Ishikawa (cell line): ENCODE measurements at regions not wholly inside any gene's neighbourhood (a gene's known extent, or its start where the extent isn't known, plus 50 kb on each side); places are given as distances from the start of the nearest gene placed in this dataset.

Source experiments
- CEBPB ChIP-seq: IDR thresholded peaks from 2 replicates; pipeline ENCODE4 v1.6.1; 2012
- CREB1 ChIP-seq: IDR thresholded peaks from 2 replicates; pipeline ENCODE4 v1.6.1; 2012; ENCODE audit warnings: low read depth
- EGR1 ChIP-seq: IDR thresholded peaks from 2 replicates; pipeline ENCODE4 v1.6.1; 2012
- EP300 ChIP-seq: IDR thresholded peaks from 2 replicates; pipeline ENCODE4 v1.6.1; 2012; ENCODE audit warnings: borderline replicate concordance
- FOXM1 ChIP-seq: IDR thresholded peaks from 2 replicates; pipeline ENCODE4 v1.6.1; 2012; ENCODE audit warnings: low read depth, borderline replicate concordance
- RAD21 ChIP-seq: IDR thresholded peaks from 2 replicates; pipeline ENCODE4 v1.6.1; 2012; ENCODE audit warnings: low read depth
- TAF1 ChIP-seq: IDR thresholded peaks from 2 replicates; pipeline ENCODE4 v1.6.1; 2012; ENCODE audit warnings: low read depth, mild to moderate bottlenecking
- TEAD4 ChIP-seq: IDR thresholded peaks from 2 replicates; pipeline ENCODE4 v1.6.1; 2012
- YY1 ChIP-seq: IDR thresholded peaks from 2 replicates; pipeline ENCODE4 v1.6.1; 2012; ENCODE audit warnings: low read depth
- ZBTB7A ChIP-seq: IDR thresholded peaks from 2 replicates; pipeline ENCODE4 v1.6.1; 2012; ENCODE audit warnings: low read depth
- TF ChIP-seq, protein P1 (sequence below): IDR thresholded peaks from 2 replicates; pipeline ENCODE4 v1.6.1; 2012
- TF ChIP-seq, protein P2 (sequence below): IDR thresholded peaks from 2 replicates; pipeline ENCODE4 v1.6.1; 2012
- TF ChIP-seq, protein P3 (sequence below): IDR thresholded peaks from 2 replicates; pipeline ENCODE4 v1.6.1; 2012; ENCODE audit warnings: low read depth, mild to moderate bottlenecking

DNA sequence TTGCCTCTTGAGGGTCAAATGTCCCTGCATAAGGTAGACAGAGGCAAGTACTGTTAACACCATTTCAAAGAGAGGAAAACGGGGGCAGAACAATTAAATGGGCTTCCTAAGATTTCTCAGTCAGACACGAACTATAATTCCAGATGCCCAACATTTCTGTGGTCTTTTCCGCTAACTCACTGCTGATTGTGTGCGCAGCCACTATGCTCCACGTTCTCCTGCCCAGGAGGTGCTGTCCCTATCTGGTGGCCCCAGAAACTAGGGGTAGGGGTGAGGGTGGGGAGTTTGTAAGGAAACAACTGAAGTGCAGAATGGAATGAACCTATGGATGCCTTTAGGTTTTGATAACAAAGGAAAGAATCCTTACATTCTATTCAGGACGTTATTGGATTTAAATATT lies 86.1 kb upstream of the BACH2 start:
- TF ChIP-seq EP300 (no peak), CREB1 (no peak), YY1 (no peak), RAD21 (no peak), CEBPB (no peak), FOXM1 (no peak), TAF1 (no peak), EGR1 (no peak), ZBTB7A (no peak), TEAD4 (no peak)
- TF ChIP-seq, protein P1, sequence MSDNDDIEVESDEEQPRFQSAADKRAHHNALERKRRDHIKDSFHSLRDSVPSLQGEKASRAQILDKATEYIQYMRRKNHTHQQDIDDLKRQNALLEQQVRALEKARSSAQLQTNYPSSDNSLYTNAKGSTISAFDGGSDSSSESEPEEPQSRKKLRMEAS: no peak
- TF ChIP-seq, protein P2, sequence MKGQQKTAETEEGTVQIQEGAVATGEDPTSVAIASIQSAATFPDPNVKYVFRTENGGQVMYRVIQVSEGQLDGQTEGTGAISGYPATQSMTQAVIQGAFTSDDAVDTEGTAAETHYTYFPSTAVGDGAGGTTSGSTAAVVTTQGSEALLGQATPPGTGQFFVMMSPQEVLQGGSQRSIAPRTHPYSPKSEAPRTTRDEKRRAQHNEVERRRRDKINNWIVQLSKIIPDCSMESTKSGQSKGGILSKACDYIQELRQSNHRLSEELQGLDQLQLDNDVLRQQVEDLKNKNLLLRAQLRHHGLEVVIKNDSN: no peak
- TF ChIP-seq, protein P3, sequence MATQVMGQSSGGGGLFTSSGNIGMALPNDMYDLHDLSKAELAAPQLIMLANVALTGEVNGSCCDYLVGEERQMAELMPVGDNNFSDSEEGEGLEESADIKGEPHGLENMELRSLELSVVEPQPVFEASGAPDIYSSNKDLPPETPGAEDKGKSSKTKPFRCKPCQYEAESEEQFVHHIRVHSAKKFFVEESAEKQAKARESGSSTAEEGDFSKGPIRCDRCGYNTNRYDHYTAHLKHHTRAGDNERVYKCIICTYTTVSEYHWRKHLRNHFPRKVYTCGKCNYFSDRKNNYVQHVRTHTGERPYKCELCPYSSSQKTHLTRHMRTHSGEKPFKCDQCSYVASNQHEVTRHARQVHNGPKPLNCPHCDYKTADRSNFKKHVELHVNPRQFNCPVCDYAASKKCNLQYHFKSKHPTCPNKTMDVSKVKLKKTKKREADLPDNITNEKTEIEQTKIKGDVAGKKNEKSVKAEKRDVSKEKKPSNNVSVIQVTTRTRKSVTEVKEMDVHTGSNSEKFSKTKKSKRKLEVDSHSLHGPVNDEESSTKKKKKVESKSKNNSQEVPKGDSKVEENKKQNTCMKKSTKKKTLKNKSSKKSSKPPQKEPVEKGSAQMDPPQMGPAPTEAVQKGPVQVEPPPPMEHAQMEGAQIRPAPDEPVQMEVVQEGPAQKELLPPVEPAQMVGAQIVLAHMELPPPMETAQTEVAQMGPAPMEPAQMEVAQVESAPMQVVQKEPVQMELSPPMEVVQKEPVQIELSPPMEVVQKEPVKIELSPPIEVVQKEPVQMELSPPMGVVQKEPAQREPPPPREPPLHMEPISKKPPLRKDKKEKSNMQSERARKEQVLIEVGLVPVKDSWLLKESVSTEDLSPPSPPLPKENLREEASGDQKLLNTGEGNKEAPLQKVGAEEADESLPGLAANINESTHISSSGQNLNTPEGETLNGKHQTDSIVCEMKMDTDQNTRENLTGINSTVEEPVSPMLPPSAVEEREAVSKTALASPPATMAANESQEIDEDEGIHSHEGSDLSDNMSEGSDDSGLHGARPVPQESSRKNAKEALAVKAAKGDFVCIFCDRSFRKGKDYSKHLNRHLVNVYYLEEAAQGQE: no peak
